Astrocyte (in vitro differentiated cells and primary cell): ENCODE measurements at regions not wholly inside any gene's neighbourhood (a gene's known extent, or its start where the extent isn't known, plus 50 kb on each side); places are given as distances from the start of the nearest gene placed in this dataset.

Experiments
- DNase-seq: peaks from one replicate; pipeline ENCODE4 v3.0.0-alpha.2; 2010; ENCODE audit warnings: low read depth
- FAIRE-seq: peaks from 2 replicates; lab custom pipeline; 2011; peaks lifted over from hg19 to GRCh38; lab: Jason Lieb, UNC
- H2AFZ ChIP-seq: 2 replicates; pipeline ENCODE4 v1.6.0; 2012; ENCODE audit warnings: low read depth, low read length, inconsistent platforms
- H3K27ac ChIP-seq: 2 replicates; pipeline ENCODE4 v1.5.1; 2011; ENCODE audit warnings: low read depth, low read length, inconsistent platforms
- H3K27me3 ChIP-seq: 2 replicates; pipeline ENCODE4 v1.6.0; 2011; ENCODE audit warnings: low read length, inconsistent platforms; ENCODE audit not compliant: insufficient read depth
- H3K36me3 ChIP-seq: 2 replicates; pipeline ENCODE4 v1.5.1; 2011; ENCODE audit warnings: low read length, inconsistent platforms; ENCODE audit not compliant: insufficient read depth
- H3K4me1 ChIP-seq: 2 replicates; pipeline ENCODE4 v1.5.1; 2011; ENCODE audit warnings: low read length, inconsistent platforms; ENCODE audit not compliant: insufficient read depth
- H3K4me2 ChIP-seq: 2 replicates; pipeline ENCODE4 v1.6.0; 2012; ENCODE audit warnings: low read length, inconsistent platforms
- H3K4me3 ChIP-seq: 2 replicates; pipeline ENCODE4 v1.5.1; 2011; ENCODE audit warnings: low read depth, mild to moderate bottlenecking, low read length, inconsistent platforms; ENCODE audit not compliant: insufficient read depth
- H3K79me2 ChIP-seq: 2 replicates; pipeline ENCODE4 v1.6.0; 2012; ENCODE audit warnings: mild to moderate bottlenecking, low read length, inconsistent platforms; ENCODE audit not compliant: insufficient read depth
- H3K9ac ChIP-seq: 2 replicates; pipeline ENCODE4 v1.6.0; 2012; ENCODE audit warnings: mild to moderate bottlenecking, low read length, inconsistent platforms
- H3K9me3 ChIP-seq: 2 replicates; pipeline ENCODE4 v1.5.1; 2012; ENCODE audit warnings: low read depth, mild to moderate bottlenecking, low read length, inconsistent platforms; ENCODE audit not compliant: insufficient read depth
- H4K20me1 ChIP-seq: 2 replicates; pipeline ENCODE4 v1.6.0; 2012; ENCODE audit warnings: low read length, inconsistent platforms; ENCODE audit not compliant: insufficient read depth
- H3K27ac Mint-ChIP-seq: one replicate; pipeline ENCODE4 v1.8.0; 2021; ENCODE audit warnings: mild to moderate bottlenecking, mixed read lengths; ENCODE audit not compliant: unreplicated experiment
- H3K27me3 Mint-ChIP-seq: one replicate; pipeline ENCODE4 v1.8.0; 2021; ENCODE audit warnings: low read depth, mixed read lengths; ENCODE audit not compliant: unreplicated experiment
- H3K36me3 Mint-ChIP-seq: one replicate; pipeline ENCODE4 v1.8.0; 2021; ENCODE audit warnings: low read depth, mixed read lengths; ENCODE audit not compliant: unreplicated experiment
- H3K4me1 Mint-ChIP-seq: one replicate; pipeline ENCODE4 v1.8.0; 2021; ENCODE audit warnings: low read depth, mixed read lengths; ENCODE audit not compliant: unreplicated experiment
- H3K4me3 Mint-ChIP-seq: one replicate; pipeline ENCODE4 v1.8.0; 2021; ENCODE audit warnings: mild to moderate bottlenecking, moderate library complexity, mixed read lengths; ENCODE audit not compliant: unreplicated experiment
- H3K9me3 Mint-ChIP-seq: one replicate; pipeline ENCODE4 v1.8.0; 2021; ENCODE audit warnings: mild to moderate bottlenecking, mixed read lengths; ENCODE audit not compliant: unreplicated experiment
- EZH2 ChIP-seq: IDR thresholded peaks from 2 replicates; pipeline ENCODE4 v1.6.1; 2012; ENCODE audit warnings: mild to moderate bottlenecking, low read length, inconsistent platforms; ENCODE audit not compliant: insufficient read depth
- TF ChIP-seq, protein P1 (sequence below): IDR thresholded peaks from 2 replicates; pipeline ENCODE4 v1.5.1; 2011; ENCODE audit warnings: low read depth, mild to moderate bottlenecking, inconsistent platforms, low read length, moderate library complexity; ENCODE audit not compliant: insufficient read depth

DNA sequence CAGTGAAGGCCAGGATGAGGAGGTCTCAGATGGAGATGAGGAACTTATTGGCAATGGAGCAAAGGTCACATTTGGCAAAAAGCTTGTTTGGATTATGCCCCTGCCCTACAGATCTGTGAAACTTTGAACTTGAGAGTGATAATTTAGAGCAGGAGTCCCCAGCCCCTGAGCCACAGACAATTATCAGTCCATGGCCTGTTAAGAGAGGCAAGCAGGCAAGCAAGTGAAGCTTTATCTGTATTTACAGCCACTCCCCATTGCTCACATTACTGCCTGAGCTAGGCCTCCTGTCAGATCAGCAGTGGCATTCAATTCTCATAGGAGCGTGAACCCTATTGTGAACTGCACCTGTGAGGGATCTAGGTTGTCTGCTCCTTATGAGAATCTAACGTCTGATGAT, 1076.9 kb upstream of the TENM4 start:
- H3K4me1 ChIP-seq, result no peaks in the 10 kb centered on the region
- peaks cover 2% of the 10 kb centered on the region for H3K27me3 Mint-ChIP-seq
- H3K27ac ChIP-seq, result no peak overlapping the region
- FAIRE-seq (no peak), DNase-seq (no peak)
- no peaks in the 10 kb centered on the region for H4K20me1 ChIP-seq
- no peak overlapping the region for H2AFZ ChIP-seq
- H3K36me3 ChIP-seq, result no peaks in the 10 kb centered on the region
- no peak overlapping the region for H3K4me2 ChIP-seq
- no peaks in the 10 kb centered on the region for H3K9me3 ChIP-seq
- H3K27me3 ChIP-seq, result no peaks in the 10 kb centered on the region
- H3K4me1 Mint-ChIP-seq, result peaks cover 12% of the 10 kb centered on the region
- TF ChIP-seq, protein P1, sequence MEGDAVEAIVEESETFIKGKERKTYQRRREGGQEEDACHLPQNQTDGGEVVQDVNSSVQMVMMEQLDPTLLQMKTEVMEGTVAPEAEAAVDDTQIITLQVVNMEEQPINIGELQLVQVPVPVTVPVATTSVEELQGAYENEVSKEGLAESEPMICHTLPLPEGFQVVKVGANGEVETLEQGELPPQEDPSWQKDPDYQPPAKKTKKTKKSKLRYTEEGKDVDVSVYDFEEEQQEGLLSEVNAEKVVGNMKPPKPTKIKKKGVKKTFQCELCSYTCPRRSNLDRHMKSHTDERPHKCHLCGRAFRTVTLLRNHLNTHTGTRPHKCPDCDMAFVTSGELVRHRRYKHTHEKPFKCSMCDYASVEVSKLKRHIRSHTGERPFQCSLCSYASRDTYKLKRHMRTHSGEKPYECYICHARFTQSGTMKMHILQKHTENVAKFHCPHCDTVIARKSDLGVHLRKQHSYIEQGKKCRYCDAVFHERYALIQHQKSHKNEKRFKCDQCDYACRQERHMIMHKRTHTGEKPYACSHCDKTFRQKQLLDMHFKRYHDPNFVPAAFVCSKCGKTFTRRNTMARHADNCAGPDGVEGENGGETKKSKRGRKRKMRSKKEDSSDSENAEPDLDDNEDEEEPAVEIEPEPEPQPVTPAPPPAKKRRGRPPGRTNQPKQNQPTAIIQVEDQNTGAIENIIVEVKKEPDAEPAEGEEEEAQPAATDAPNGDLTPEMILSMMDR, result no peak
- no peak for TF ChIP-seq EZH2
- H3K4me3 ChIP-seq, result no peak overlapping the region
- no peak overlapping the region for H3K27ac Mint-ChIP-seq
- no peak overlapping the region for H3K4me3 Mint-ChIP-seq
- H3K9ac ChIP-seq, result no peak overlapping the region
- no peaks in the 10 kb centered on the region for H3K36me3 Mint-ChIP-seq
- no peaks in the 10 kb centered on the region for H3K9me3 Mint-ChIP-seq
- no peaks in the 10 kb centered on the region for H3K79me2 ChIP-seq

DNA sequence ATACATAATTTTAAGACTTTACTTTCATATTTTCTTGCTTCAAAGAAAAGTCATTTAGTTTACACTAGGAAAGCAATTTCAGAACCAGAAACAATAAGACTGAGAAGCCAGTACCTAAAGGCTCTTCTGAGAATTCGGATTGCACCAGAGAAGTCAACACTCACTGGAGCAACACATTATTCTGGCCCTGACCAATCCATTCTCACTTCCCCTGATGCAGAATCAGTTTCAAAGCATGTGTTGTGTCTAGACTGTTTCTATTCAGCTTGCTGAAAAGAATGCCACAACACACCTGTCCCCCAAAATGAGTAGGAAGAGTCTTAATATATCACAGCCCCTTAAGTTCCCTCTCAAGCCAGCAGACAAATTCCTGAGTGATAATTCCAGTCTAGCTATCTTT, 1074.3 kb upstream of the TENM4 start:
- Mint-ChIP-seq H3K9me3 (no peaks in the 10 kb centered on the region), H3K27me3 (peaks cover 2% of the 10 kb centered on the region), H3K4me1 (peaks cover 10% of the 10 kb centered on the region), H3K27ac (no peak overlapping the region), H3K4me3 (no peak overlapping the region), H3K36me3 (no peaks in the 10 kb centered on the region)
- Histone ChIP-seq H3K27ac (no peak overlapping the region), H3K27me3 (no peaks in the 10 kb centered on the region), H3K79me2 (no peaks in the 10 kb centered on the region), H2AFZ (no peak overlapping the region), H4K20me1 (no peaks in the 10 kb centered on the region), H3K4me2 (no peak overlapping the region), H3K4me3 (no peak overlapping the region), H3K9me3 (no peaks in the 10 kb centered on the region), H3K36me3 (no peaks in the 10 kb centered on the region), H3K4me1 (no peaks in the 10 kb centered on the region), H3K9ac (no peak overlapping the region)
- TF ChIP-seq, protein P1, result no peak
- no peak for TF ChIP-seq EZH2
- DNase-seq, result no peak
- no peak for FAIRE-seq

DNA sequence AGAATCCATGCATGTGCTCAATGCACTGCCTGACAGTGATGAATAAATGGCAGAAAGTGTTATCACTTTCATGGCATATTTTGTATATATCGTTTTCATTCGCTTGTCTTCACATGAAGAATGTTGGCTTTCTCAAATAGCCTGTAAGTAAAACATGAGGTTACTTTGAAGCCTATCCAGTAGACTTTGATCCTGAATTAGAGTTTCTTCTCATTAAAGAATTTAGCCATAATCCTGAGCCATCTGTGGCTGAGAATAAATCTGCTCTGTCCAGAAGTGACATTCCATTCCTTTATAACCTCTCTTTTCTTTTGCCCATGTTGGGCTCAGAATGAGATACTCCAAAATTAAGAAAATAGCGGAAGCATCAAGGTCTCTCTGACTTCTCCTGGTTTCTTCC, 1071.7 kb upstream of the TENM4 start:
- no peak for DNase-seq
- no peaks in the 10 kb centered on the region for H3K79me2 ChIP-seq
- Mint-ChIP-seq H3K27ac (no peak overlapping the region), H3K36me3 (peaks cover 2% of the 10 kb centered on the region), H3K27me3 (peaks cover 2% of the 10 kb centered on the region), H3K4me1 (peaks cover 3% of the 10 kb centered on the region), H3K4me3 (no peak overlapping the region), H3K9me3 (peaks cover 12% of the 10 kb centered on the region)
- FAIRE-seq, result no peak
- TF ChIP-seq, protein P1, result no peak
- TF ChIP-seq EZH2, result no peak
- H3K27ac ChIP-seq, result no peak overlapping the region
- H3K4me3 ChIP-seq, result no peak overlapping the region
- no peaks in the 10 kb centered on the region for H3K27me3 ChIP-seq
- no peaks in the 10 kb centered on the region for H4K20me1 ChIP-seq
- no peaks in the 10 kb centered on the region for H3K4me1 ChIP-seq
- no peaks in the 10 kb centered on the region for H3K9me3 ChIP-seq
- no peaks in the 10 kb centered on the region for H3K36me3 ChIP-seq
- no peak overlapping the region for H2AFZ ChIP-seq
- no peak overlapping the region for H3K4me2 ChIP-seq
- H3K9ac ChIP-seq, result no peak overlapping the region
